ENCODE measurements at regions not wholly inside any gene's neighbourhood (a gene's known extent, or its start where the extent isn't known, plus 50 kb on each side); places are given as distances from the start of the nearest gene placed in this dataset.

DNA sequence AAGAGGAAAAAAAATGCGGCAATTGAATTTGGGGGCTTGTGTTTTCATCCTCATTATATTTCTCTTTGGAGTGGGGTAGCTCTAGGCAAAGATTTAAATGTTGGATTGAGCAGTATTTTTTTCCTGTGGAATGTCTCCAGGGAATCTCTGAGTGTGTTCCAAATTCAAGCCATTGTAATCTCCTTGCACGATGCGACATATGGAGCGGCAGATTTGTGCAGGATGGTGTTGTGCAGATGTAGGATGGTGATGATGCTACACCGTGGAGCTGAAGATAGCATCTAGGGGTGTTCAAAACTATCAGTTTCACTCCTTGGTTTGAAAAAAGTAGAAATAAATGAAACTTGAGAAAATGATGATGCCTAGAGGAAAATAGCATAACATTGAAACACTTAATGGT, 777.5 kb upstream of the EPHA7 start:
- TF ChIP-seq CEBPB (IDR thresholded peaks at IDR 0.05) (no peak), FOXM1 (IDR thresholded peaks at IDR 0.05; ENCODE audit: borderline replicate concordance, low read depth) (no peak), NFIC (IDR thresholded peaks at IDR 0.05) (no peak), TAF1 (IDR thresholded peaks at IDR 0.05; ENCODE audit: low read depth) (no peak), ZBTB7A (IDR thresholded peaks at IDR 0.05; ENCODE audit: low read depth) (no peak), CREB1 (IDR thresholded peaks at IDR 0.05; ENCODE audit: low read depth) (no peak), EGR1 (IDR thresholded peaks at IDR 0.05) (no peak), TEAD4 (IDR thresholded peaks at IDR 0.05) (no peak), EP300 (IDR thresholded peaks at IDR 0.05; ENCODE audit: borderline replicate concordance) (no peak), YY1 (IDR thresholded peaks at IDR 0.05; ENCODE audit: low read depth) (no peak), TCF12 (IDR thresholded peaks at IDR 0.05; ENCODE audit: low read depth) (no peak), RAD21 (IDR thresholded peaks at IDR 0.05; ENCODE audit: low read depth) (no peak)
- TF ChIP-seq, protein P1, sequence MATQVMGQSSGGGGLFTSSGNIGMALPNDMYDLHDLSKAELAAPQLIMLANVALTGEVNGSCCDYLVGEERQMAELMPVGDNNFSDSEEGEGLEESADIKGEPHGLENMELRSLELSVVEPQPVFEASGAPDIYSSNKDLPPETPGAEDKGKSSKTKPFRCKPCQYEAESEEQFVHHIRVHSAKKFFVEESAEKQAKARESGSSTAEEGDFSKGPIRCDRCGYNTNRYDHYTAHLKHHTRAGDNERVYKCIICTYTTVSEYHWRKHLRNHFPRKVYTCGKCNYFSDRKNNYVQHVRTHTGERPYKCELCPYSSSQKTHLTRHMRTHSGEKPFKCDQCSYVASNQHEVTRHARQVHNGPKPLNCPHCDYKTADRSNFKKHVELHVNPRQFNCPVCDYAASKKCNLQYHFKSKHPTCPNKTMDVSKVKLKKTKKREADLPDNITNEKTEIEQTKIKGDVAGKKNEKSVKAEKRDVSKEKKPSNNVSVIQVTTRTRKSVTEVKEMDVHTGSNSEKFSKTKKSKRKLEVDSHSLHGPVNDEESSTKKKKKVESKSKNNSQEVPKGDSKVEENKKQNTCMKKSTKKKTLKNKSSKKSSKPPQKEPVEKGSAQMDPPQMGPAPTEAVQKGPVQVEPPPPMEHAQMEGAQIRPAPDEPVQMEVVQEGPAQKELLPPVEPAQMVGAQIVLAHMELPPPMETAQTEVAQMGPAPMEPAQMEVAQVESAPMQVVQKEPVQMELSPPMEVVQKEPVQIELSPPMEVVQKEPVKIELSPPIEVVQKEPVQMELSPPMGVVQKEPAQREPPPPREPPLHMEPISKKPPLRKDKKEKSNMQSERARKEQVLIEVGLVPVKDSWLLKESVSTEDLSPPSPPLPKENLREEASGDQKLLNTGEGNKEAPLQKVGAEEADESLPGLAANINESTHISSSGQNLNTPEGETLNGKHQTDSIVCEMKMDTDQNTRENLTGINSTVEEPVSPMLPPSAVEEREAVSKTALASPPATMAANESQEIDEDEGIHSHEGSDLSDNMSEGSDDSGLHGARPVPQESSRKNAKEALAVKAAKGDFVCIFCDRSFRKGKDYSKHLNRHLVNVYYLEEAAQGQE (IDR thresholded peaks at IDR 0.05; ENCODE audit: low read depth) = no peak
- TF ChIP-seq, protein P2, sequence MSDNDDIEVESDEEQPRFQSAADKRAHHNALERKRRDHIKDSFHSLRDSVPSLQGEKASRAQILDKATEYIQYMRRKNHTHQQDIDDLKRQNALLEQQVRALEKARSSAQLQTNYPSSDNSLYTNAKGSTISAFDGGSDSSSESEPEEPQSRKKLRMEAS (IDR thresholded peaks at IDR 0.05) = no peak
- TF ChIP-seq, protein P3, sequence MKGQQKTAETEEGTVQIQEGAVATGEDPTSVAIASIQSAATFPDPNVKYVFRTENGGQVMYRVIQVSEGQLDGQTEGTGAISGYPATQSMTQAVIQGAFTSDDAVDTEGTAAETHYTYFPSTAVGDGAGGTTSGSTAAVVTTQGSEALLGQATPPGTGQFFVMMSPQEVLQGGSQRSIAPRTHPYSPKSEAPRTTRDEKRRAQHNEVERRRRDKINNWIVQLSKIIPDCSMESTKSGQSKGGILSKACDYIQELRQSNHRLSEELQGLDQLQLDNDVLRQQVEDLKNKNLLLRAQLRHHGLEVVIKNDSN (IDR thresholded peaks at IDR 0.05) = no peak

DNA sequence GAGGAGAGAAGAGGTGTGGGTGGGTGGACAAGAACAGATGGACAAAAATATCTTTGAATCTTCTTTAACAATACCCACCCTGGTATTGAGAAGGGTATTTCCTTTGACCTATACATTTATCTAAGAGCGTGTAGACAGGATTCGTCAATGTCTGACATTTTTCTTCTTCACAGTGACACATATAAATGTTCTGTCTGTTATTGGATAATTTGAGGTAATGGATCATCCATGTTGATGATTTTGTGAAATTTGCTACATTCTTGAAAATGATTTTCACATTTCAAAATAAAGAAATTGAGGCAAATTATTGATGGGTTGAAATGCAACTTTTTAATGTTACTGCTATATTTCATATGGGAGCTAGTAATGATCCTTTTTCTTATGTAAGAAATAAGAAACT, 770.7 kb upstream of the EPHA7 start:
- TF ChIP-seq, protein P1 (IDR thresholded peaks at IDR 0.05; ENCODE audit: low read depth) = no peak

DNA sequence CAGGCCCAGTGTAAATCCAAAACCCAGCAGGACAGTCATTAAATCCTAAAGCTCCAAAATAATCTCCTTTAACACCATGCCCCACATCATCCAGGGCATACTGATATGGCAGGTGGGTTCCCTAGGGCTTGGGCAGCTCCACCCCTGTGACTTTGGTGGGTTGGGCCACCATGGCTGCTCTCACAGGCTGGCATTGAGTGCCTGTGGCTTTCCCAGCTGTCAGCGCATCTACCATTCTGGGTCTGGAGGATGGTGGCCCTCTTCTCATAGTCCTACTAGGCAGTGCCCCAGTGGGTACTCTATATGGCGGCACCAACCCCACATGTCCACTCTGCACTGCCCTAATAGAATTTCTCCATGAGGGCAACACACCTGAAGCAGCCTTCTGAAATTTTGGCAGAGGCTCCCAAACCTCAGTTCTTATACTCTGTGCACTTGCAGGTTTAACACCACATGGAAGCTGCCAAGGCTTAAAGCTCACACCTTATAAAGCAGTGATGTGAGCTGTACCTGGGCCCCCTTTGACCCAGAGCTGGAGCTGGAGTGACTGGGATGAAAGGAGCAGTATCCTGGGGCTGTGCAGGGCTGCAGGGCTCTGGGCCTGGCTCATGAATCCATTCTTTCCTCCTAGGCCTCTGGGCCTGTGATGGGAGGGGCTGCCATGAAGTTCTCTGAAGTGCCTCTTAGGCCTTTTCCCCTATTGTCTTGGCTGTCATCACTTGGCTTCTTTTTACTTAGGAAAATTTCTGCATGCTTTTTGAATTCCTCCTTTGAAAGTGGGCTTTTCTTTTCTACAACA, 765.5 kb upstream of the EPHA7 start:
- TF ChIP-seq FOXM1 (IDR thresholded peaks at IDR 0.05; ENCODE audit: borderline replicate concordance, low read depth) = no peak
- TF ChIP-seq NFIC (IDR thresholded peaks at IDR 0.05) = no peak
- TF ChIP-seq EP300 (IDR thresholded peaks at IDR 0.05; ENCODE audit: borderline replicate concordance) = no peak
- no peak for TF ChIP-seq TAF1 (IDR thresholded peaks at IDR 0.05; ENCODE audit: low read depth)
- no peak for TF ChIP-seq TCF12 (IDR thresholded peaks at IDR 0.05; ENCODE audit: low read depth)
- no peak for TF ChIP-seq CREB1 (IDR thresholded peaks at IDR 0.05; ENCODE audit: low read depth)
- TF ChIP-seq TEAD4 (IDR thresholded peaks at IDR 0.05) = no peak
- no peak for TF ChIP-seq ZBTB7A (IDR thresholded peaks at IDR 0.05; ENCODE audit: low read depth)
- TF ChIP-seq CEBPB (IDR thresholded peaks at IDR 0.05) = no peak
- TF ChIP-seq, protein P2 (IDR thresholded peaks at IDR 0.05) = no peak

DNA sequence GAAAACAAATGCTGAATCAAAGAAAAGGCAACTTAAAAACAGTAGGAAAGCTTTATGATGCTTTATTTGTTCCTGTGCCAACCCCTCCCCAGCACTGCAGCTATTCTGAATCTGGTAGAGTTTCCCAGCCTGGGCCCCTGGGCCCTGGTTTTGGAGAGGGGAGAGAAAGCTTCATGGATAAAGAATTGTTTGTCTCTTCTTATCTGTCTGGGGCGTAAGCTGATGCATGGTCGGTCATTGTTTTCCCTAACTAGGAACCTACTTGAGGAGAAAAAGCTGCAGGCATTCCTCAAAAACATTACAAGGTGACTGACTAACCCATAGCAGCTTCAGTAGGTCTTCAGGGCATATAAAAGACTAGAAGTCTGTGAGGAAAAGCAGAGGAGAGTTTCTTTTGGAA, 758.1 kb upstream of the EPHA7 start:
- no peak for TF ChIP-seq TCF12 (IDR thresholded peaks at IDR 0.05; ENCODE audit: low read depth)
- no peak for TF ChIP-seq CEBPB (IDR thresholded peaks at IDR 0.05)
- TF ChIP-seq, protein P2 (IDR thresholded peaks at IDR 0.05) = no peak
- TF ChIP-seq TAF1 (IDR thresholded peaks at IDR 0.05; ENCODE audit: low read depth) = no peak
- no peak for TF ChIP-seq YY1 (IDR thresholded peaks at IDR 0.05; ENCODE audit: low read depth)
- TF ChIP-seq CREB1 (IDR thresholded peaks at IDR 0.05; ENCODE audit: low read depth) = no peak
- TF ChIP-seq EGR1 (IDR thresholded peaks at IDR 0.05) = no peak
- TF ChIP-seq FOXM1 (IDR thresholded peaks at IDR 0.05; ENCODE audit: borderline replicate concordance, low read depth) = no peak
- TF ChIP-seq, protein P1 (IDR thresholded peaks at IDR 0.05; ENCODE audit: low read depth) = no peak
- TF ChIP-seq TEAD4 (IDR thresholded peaks at IDR 0.05) = no peak
- no peak for TF ChIP-seq RAD21 (IDR thresholded peaks at IDR 0.05; ENCODE audit: low read depth)
- TF ChIP-seq, protein P3 (IDR thresholded peaks at IDR 0.05) = no peak
